ENCODE measurements at regions not wholly inside any gene's neighbourhood (a gene's known extent, or its start where the extent isn't known, plus 50 kb on each side); places are given as distances from the start of the nearest gene placed in this dataset.

GRCh38 chr1:55536545-55536865 is 321.3 kb upstream of the USP24 start:
- H3K9ac ChIP-seq (ENCODE audit: control insufficient read depth, insufficient read depth, low read length) = no peak overlapping the region
- ATAC-seq = peak; percentile 55
- in situ Hi-C loops (cut with MboI) = no loop called here
- ChIA-PET SMC1A (ENCODE audit: uncharacterized antibody, unreplicated experiment) (interaction anchor here (1.3 kb wide), 1 partner anchor 58 kb away, joined by 3 read pairs; no protein-coding TSS in a partner anchor), CTCF (interaction anchor here (1.1 to 2.0 kb wide), 2 partner anchors 16 to 58 kb away, joined by 3 to 5 read pairs; no protein-coding TSS in a partner anchor), POLR2A (no interaction called here), RAD21 (ENCODE audit: unreplicated experiment) (interaction anchor here (0.8 kb wide), 1 partner anchor 58 kb away, joined by 3 read pairs; no protein-coding TSS in a partner anchor)
- H3K79me2 ChIP-seq (ENCODE audit: control insufficient read depth, insufficient read depth, low read length) = no peaks in the 10 kb centered on the region
- no peaks in the 10 kb centered on the region for H3K27me3 ChIP-seq (replicated peaks in 1 of 2; ENCODE audit: control insufficient read depth in 2 of 2, insufficient read depth in 2 of 2, low read length in 1 of 2)
- DNase-seq (ENCODE audit: low read depth, low spot score) = no peak
- 0 out of 2 replicates have a peak overlapping the region, but pooled peaks have one; percentile 6 for H3K4me3 ChIP-seq
- H4K20me1 ChIP-seq (ENCODE audit: control insufficient read depth, insufficient read depth) = no peaks in the 10 kb centered on the region
- no peak overlapping the region for H3K27ac ChIP-seq (ENCODE audit: control insufficient read depth, insufficient read depth)
- H3K4me1 ChIP-seq (ENCODE audit: control insufficient read depth, insufficient read depth, low read length) = no peaks in the 10 kb centered on the region
- no peaks in the 10 kb centered on the region for H3K9me3 ChIP-seq (replicated peaks; ENCODE audit: control insufficient read depth, insufficient read depth, low read length)
- WGBS (ENCODE audit: insufficient coverage, insufficient replicate concordance, low lambda C conversion rate, missing lambda C conversion rate) = 63% methylated on average over 2 of the region's 2 CpGs
- intact Hi-C loops (cut with micrococcal nuclease; ENCODE audit: unreplicated experiment) = no loop called here
- peak overlapping the region; percentile 0; the same call in 1 of the 2 replicates for H3K4me2 ChIP-seq (ENCODE audit: control insufficient read depth, insufficient read depth)
- no TSS peak for BruUV-seq (replicated peaks)
- TF ChIP-seq CEBPB (IDR thresholded peaks at IDR 0.05; ENCODE audit: borderline replicate concordance in 1 of 2, low read depth in 2 of 2, low read length in 2 of 2) (no peak), CBX3 (IDR thresholded peaks at IDR 0.05; ENCODE audit: borderline replicate concordance, low read depth) (no peak), TBL1XR1 (IDR thresholded peaks at IDR 0.05; ENCODE audit: low read depth, low read length) (no peak), KLF5 (IDR thresholded peaks at IDR 0.05; ENCODE audit: partially characterized antibody) (no peak), BHLHE40 (IDR thresholded peaks at IDR 0.05; ENCODE audit: borderline replicate concordance in 1 of 2, low read depth in 2 of 2, low read length in 1 of 2) (no peak), MYB (IDR thresholded peaks at IDR 0.05; ENCODE audit: borderline replicate concordance, low read depth, low read length) (no peak)
- H3K36me3 ChIP-seq (ENCODE audit: control insufficient read depth in 2 of 2, insufficient read depth in 2 of 2, low read length in 1 of 2) = no peaks in the 10 kb centered on the region
- H2AFZ ChIP-seq (ENCODE audit: control insufficient read depth, low read depth, low read length) = no peak overlapping the region; the same call in 1 of the 2 replicates
- no peak for FAIRE-seq
